A673 (cell line): ENCODE measurements at regions not wholly inside any gene's neighbourhood (a gene's known extent, or its start where the extent isn't known, plus 50 kb on each side); places are given as distances from the start of the nearest gene placed in this dataset.

Source experiments
- CTCF ChIP-seq: fragments of 300-800, 200-600 bp; sonication (generic); conservative IDR thresholded peaks from 2 replicates; pipeline ENCODE4 v1.5.1; 2017; ENCODE audit warnings: low read depth, mild to moderate bottlenecking, antibody characterized with exemption, low read length, moderate library complexity, mixed read lengths
- EZH2 ChIP-seq: fragments of 200-600 bp; sonication (generic); IDR thresholded peaks from 2 replicates; pipeline ENCODE4 v1.6.1; 2017; ENCODE audit warnings: borderline replicate concordance, low read depth, mild to moderate bottlenecking, mixed read lengths, antibody characterized with exemption, low read length; ENCODE audit not compliant: poor library complexity, severe bottlenecking

GRCh38 chr3:193945143-193945542, 190.8 kb upstream of the HES1 start:
- TF ChIP-seq EZH2, result no peak
- TF ChIP-seq CTCF, result no peak
